H1 (cell line): ENCODE measurements at regions not wholly inside any gene's neighbourhood (a gene's known extent, or its start where the extent isn't known, plus 50 kb on each side); places are given as distances from the start of the nearest gene placed in this dataset.

Experiments used
- TF ChIP-seq, protein P1 (sequence below): IDR thresholded peaks from 2 replicates; pipeline ENCODE4 v1.6.1; 2012; ENCODE audit warnings: inconsistent platforms

DNA sequence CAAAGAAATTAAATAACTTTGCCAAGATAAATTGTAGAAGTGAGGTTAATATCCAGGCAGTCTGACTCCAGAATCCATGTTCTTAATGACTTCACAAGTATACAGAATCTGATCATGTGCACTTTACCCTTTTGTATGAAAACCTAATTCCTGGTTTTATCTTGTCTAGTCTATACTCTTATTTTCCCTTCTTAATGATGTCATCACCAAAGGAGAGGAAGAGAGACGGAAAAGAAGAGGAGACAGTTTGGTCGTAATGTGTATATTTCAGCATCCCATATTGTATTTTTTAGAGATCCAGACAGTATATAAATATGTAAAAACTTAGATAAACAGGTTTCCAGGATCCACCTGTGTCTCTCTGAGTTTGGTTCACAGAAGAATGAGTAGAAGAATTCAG is 159.9 kb upstream of the MDFIC start (continued):
- TF ChIP-seq, protein P1, sequence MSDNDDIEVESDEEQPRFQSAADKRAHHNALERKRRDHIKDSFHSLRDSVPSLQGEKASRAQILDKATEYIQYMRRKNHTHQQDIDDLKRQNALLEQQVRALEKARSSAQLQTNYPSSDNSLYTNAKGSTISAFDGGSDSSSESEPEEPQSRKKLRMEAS = no peak
